ENCODE measurements at regions not wholly inside any gene's neighbourhood (a gene's known extent, or its start where the extent isn't known, plus 50 kb on each side); places are given as distances from the start of the nearest gene placed in this dataset.

DNA sequence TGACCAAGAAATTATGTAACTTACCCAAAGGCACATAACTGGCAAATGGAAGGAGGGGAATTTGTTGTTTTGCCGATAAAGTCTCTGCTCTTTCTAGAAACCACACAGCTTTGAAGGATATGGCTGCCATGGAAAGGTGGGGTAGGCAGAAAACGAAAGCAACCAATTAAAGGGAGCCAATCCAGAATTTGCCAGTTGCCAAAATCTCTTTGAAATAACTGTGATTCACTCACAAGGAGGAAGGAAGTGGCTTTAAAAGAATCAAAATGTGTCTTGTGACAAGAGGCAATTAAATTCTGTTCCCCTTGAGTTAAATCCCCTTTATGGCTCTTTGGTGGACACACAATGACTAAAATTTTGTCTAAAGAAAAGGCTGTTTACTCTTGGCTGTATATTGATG lies 61.2 kb upstream of the CCDC190 start:
- no peak overlapping the region for H4K8ac ChIP-seq (ENCODE audit: extremely low read depth, insufficient read depth, low read length)
- no peak overlapping the region for H2BK120ac ChIP-seq (replicated peaks; ENCODE audit: low read depth, low read length)
- no peaks in the 10 kb centered on the region for H3K23me2 ChIP-seq (ENCODE audit: low read depth, low read length)
- H2AK5ac ChIP-seq (ENCODE audit: low read depth, low read length), result no peak overlapping the region
- no peaks in the 10 kb centered on the region for H3K9me3 ChIP-seq (ENCODE audit: insufficient read depth in 2 of 2, low read depth in 1 of 2, low read length in 1 of 2)
- TF ChIP-seq RFX5 (IDR thresholded peaks at IDR 0.05; ENCODE audit: borderline replicate concordance, low read depth, low read length), result no peak
- no peak overlapping the region for H3K18ac ChIP-seq (ENCODE audit: extremely low read depth, low read length)
- no peaks in the 10 kb centered on the region for H3K27me3 ChIP-seq (replicated peaks in 1 of 4; ENCODE audit: control insufficient read depth in 3 of 4, extremely low read depth in 1 of 4, insufficient read depth in 3 of 4, low read length in 3 of 4)
- no peak overlapping the region for H3K27ac ChIP-seq (ENCODE audit: low read depth, low read length)
- no peak overlapping the region for H3K14ac ChIP-seq (ENCODE audit: insufficient read length)
- H2BK5ac ChIP-seq (ENCODE audit: low read depth, low read length), result no peak overlapping the region
- no peaks in the 10 kb centered on the region for H3K79me1 ChIP-seq (ENCODE audit: low read depth, low read length)
- ChIA-PET POLR2A (ENCODE audit: partially characterized antibody) (no interaction called here), CTCF (ENCODE audit: partially characterized antibody) (interaction anchor here (0.6 kb wide), 1 partner anchor 73 kb away, joined by 3 read pairs; no protein-coding TSS in a partner anchor)
- no peak overlapping the region for H2BK12ac ChIP-seq (ENCODE audit: low read depth, low read length)
- H4K20me1 ChIP-seq (replicated peaks in 1 of 2; ENCODE audit: control insufficient read depth in 1 of 2, insufficient read depth in 2 of 2, low read length in 2 of 2), result no peaks in the 10 kb centered on the region
- H3K4me1 ChIP-seq (replicated peaks in 1 of 4; ENCODE audit: control insufficient read depth in 3 of 4, insufficient read depth in 4 of 4, low read length in 3 of 4), result no peaks in the 10 kb centered on the region
- no peaks in the 10 kb centered on the region for H3K36me3 ChIP-seq (ENCODE audit: control insufficient read depth in 2 of 4, insufficient read depth in 4 of 4, low read length in 3 of 4)
- H3K4me2 ChIP-seq (ENCODE audit: insufficient read depth in 1 of 2, low read depth in 2 of 2, low read length in 2 of 2), result no peak overlapping the region
- H3K9ac ChIP-seq (replicated peaks in 1 of 4; ENCODE audit: extremely low read depth in 1 of 4, low read depth in 3 of 4, low read length in 3 of 4), result no peak overlapping the region
- no peak overlapping the region for H4K5ac ChIP-seq (ENCODE audit: insufficient read length, low read depth, low read length)
- WGBS, 2 experiments (ENCODE audit: extremely low coverage in 1 of 2, insufficient coverage in 1 of 2, insufficient read length in 1 of 2, insufficient replicate concordance in 2 of 2, low coverage in 1 of 2, low lambda C conversion rate in 2 of 2, missing lambda C conversion rate in 1 of 2), result 79% methylated on average over 2 of the region's 2 CpGs; no CpG with 5 or more reads in 1 of the 2 experiments
- H3K79me2 ChIP-seq (ENCODE audit: control insufficient read depth in 1 of 2, insufficient read depth in 2 of 2, low read length in 2 of 2), result no peaks in the 10 kb centered on the region
- no peak overlapping the region for H3K4ac ChIP-seq (replicated peaks; ENCODE audit: insufficient read length, low read depth, low read length)
- DNase-seq (ENCODE audit: low read depth in 1 of 2, low spot score in 2 of 2), result no peak
- H2BK20ac ChIP-seq (ENCODE audit: low read length), result no peak overlapping the region
- no peak overlapping the region for H3K56ac ChIP-seq (replicated peaks; ENCODE audit: insufficient read length, low read depth, low read length)
- H4K91ac ChIP-seq (replicated peaks; ENCODE audit: insufficient read length, low read length), result no peak overlapping the region
- no peak overlapping the region for H2BK15ac ChIP-seq (ENCODE audit: low read length)
- no peak overlapping the region; the same call in 1 of the 2 replicates for H2AFZ ChIP-seq (ENCODE audit: low read length)
- no peak for FAIRE-seq
- H3K23ac ChIP-seq (ENCODE audit: insufficient read length), result no peak overlapping the region
- no peak overlapping the region for H3K4me3 ChIP-seq (ENCODE audit: extremely low read depth in 1 of 4, insufficient read depth in 2 of 4, low read depth in 3 of 4, low read length in 4 of 4)
